NCI-H1092 treated with DMSO at 0.1 percent for 48 hours (cell line): ENCODE measurements at regions not wholly inside any gene's neighbourhood (a gene's known extent, or its start where the extent isn't known, plus 50 kb on each side); places are given as distances from the start of the nearest gene placed in this dataset.

ENCODE experiments used
- DNase-seq: peaks from one replicate; lab custom pipeline; 2025; lab: John Stamatoyannopoulos, UW

DNA sequence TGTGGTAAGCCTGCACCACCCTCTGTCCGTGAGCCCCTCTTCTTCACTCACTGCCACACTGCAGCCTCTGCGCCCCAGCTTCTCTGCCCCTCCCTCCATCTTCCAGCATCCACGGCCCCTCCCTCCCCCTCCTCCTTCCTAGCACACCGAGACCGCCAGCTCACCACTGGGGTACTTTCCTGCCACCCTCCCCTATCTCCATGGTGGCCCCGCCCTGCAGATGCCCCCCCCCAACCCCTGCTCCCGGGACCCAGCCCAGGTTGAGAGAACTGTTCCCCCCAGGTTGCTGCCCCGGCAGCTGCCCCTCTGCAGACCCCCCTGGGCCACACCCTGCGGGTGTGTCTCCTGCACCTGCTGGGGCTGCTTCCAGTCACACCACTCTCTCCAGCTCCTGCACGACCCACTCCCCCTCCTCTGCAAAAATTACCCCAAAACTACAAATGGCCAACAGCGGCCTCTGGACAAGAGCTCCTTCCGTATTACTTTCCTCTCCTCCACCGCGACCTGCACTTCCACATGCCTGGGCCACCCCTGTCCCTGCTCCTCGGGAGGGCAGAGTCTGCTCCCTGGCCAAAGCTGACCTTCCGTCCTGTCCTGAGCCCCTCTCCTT, 209.2 kb upstream of the PPP2R2D start:
- DNase-seq, result no peak

DNA sequence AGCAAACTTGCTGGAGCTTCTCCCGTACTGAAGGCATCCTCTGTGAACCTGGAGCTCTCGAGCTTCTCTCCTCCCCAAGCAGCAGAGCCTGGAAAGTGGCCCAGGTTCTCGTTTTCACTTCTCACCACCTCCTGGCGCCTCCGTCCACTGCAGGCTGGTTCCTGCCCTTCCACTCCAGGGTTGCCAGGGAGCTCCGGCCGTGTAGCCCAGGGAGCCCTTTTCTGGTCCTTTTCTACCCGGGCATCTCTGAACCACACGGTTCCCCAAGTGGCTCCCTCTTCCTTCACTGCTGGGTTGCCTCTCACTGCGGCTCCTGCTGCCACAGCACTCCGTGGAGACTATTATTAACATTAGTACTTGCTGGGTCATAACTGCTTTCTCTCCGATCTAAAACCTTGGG, 208.6 kb upstream of the PPP2R2D start:
- DNase-seq, result no peak

- DNase-seq, result no peak
Observed at GRCh38 chr10:131692686-131693334, 208.0 kb upstream of the PPP2R2D start.

DNA sequence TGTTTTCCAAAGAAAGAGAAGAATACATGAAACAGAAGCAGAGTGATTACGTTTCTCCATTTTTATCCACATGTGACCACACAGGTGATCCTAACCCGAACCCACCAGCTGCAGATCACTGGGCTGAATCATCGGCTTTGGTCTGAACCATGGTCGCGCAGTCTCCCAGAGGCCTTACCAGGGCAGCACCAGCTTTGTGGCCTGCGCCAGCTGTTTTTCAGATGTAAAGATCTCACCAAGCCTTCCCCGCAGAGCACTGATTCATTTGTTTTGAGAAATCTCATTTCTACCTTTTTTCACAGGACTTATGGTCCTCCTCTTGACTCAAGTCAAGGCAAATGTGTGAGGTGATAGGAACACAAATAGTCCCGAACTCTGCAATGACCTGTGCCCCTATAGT, 207.0 kb upstream of the PPP2R2D start:
- DNase-seq, result no peak

DNA sequence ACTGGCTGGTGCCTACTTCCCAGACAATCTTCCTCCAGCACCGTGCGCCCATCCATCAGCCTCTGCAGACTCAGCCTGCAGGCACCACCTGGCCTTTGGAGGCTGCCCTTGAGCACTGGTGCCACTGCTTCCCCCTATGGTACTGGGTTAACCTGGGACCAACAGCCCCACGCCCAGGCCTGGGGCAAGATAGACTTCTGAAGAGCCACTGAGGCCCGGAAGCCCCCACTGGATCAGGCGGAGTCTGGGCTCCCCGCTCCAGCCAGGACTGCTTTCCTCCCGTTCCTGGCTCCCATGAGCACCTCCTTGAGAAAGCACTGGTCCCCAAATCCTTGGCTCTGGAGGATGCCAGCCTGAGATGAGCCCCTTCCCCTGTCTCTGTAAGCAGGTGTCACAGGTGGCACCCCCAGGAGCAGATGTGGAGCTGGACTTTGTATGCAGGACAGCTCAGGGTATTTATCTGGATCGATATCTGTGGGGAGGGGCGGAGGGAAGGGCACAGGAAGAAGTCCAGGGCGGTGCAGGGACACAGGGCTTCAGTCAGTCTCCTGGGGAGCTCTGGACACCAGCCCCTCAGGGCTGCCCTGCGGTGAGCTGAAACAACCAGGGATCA, 206.5 kb upstream of the PPP2R2D start:
- no peak for DNase-seq

GRCh38 chr10:131694781-131695495, 205.9 kb upstream of the PPP2R2D start:
- no peak for DNase-seq

- no peak for DNase-seq
Observed at GRCh38 chr10:131695496-131696165, 205.2 kb upstream of the PPP2R2D start.

DNA sequence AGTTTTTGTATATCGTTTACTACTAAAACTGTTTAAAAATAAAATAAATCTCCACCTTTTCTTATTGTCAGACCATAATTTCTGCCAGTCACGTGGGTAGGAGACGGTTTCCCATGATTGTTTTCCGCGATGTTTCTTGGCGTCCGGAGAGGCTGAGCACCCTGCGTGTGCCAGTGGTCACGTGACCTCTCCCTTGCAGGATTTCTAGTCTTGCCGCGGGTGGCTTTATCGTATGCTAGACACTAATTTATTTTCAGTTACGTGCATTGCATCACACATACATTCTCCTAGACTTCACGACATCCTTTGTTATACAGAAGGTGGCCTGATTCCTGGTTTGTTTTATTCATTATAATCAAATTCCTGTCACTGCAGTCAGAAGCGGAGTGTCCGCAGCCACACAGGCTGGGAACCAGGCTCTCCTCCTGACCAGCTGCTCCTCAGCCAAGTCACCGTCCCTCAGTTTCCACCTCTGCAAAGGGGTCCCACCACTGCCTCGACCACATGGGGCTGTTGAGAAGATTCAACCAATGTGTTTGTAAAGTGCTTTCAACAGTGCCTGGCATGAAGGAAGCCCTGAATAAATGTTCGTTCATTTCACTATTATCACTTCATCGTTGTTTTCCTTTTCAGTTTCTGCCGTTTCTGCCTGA, 203.2 kb upstream of the PPP2R2D start:
- DNase-seq, result no peak

DNA sequence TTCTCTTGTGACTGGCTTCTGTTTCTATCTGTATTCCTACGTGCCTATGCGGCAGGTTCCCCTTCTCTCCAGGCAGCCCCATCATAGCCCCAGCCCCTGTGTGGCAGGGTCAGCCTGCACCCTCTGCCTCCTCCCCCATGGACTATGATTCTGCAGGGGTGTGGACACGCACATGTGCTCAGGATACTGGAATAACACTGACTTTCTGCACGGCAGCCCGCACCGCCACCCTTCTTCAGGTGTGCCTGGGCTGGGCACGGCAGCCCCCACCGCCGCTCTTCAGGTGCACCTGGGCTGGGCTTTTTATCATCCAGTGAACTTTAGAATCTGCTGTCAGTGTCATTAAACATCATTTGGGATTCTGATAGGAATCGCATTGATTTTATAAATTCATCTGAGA, 202.6 kb upstream of the PPP2R2D start:
- no peak for DNase-seq

DNA sequence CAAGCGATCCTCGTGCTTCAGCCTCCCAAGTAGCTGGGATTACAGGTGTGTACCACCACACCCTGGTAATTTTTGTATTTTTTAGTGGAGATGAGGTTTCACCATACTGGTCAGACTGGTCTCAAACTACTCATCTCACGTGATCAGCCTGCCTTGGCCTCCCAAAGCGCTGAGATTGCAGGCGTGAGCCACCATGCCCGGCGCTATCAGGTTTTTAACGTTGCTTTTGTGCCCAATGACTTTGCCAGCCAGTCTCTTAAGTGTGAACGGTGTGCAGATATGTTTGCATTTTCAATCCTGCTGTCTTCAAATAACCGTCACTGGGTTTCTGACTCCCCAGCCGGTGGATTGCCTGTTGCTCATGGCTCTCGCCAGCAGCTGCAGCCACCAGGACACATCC, 201.8 kb upstream of the PPP2R2D start:
- no peak for DNase-seq

- DNase-seq, result no peak
Observed at GRCh38 chr10:131700032-131700431, 200.8 kb upstream of the PPP2R2D start.

GRCh38 chr10:131700506-131700905, 200.3 kb upstream of the PPP2R2D start:
- no peak for DNase-seq

GRCh38 chr10:131701131-131701947, 199.5 kb upstream of the PPP2R2D start:
- no peak for DNase-seq

DNA sequence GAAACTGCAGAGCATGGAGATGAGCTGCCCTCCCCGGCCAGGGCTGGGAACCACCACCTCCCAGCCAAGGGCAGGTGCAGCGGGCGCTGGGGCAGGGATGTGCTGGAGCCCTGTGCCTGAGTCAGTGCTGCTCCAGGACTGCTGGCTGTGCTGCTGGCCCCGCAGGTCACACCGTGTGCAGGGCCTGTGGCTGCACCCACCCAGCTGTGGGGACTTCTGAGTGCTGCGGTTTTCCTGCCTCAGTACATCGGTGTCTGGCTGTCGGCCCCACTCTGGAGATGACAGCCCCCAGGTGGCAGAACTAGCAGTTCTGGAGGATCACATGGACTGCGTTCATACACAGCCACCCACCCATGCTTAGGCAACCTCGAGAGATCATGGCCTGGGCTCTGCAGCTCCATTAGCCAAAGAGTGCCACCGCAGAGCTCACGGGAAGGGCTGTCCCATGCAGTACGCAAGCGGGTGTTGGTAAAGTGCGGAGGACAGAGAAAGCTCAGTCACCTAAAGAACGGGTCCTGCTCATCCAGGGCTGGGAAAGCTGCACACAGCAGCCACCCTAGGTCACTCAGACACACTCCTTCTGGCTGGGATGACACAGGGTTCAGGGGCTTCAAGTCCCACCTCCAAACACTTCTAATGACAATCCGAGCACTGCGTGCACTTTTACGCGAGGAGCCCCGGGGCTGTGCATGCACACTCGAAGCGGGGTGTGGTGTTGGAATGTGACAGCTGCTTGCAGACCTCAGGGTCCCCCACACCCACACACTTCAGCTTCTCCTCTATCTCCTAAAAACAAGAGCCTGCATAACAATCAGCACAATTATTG, 198.1 kb upstream of the PPP2R2D start:
- no peak for DNase-seq

GRCh38 chr10:131703541-131703940, 197.3 kb upstream of the PPP2R2D start:
- no peak for DNase-seq

DNA sequence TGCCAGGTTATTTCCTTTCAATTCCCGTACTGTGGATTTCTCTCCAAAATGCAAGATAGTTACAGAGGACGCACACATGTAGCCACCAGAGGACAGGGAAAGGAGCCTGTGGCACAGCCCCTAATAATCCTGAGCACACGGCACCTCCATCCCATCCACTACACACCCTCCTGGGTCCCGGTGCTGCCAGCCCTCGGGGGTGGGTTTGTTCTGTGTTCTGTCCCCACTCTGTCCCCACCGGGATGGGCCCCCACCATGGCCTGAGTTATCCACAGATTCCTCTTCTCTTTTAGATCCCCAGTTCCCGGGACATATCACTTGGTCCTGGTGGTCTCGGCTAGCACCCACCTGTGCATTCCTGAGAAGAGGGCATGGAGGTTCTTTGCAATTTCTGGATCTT, 196.9 kb upstream of the PPP2R2D start:
- DNase-seq, result no peak

DNA sequence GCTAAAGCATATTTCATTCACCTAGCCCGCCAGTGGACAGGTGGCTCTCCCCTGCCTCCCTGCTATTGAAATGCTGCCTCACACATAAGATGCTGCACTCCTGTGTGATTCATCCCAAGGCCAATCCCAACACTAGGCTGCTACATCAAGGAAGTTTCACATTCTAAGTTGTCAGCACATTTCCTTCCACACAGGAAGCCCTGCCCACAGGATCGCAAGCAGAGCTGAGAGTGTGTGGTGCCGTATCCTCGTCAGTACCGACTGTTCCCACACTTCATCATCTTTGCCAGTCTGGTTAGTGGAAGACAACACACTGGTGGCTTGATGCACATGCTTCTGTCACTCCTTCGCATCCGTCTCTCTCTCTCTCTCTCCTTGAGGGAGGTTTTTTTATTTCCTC, 194.3 kb upstream of the PPP2R2D start:
- no peak for DNase-seq

DNA sequence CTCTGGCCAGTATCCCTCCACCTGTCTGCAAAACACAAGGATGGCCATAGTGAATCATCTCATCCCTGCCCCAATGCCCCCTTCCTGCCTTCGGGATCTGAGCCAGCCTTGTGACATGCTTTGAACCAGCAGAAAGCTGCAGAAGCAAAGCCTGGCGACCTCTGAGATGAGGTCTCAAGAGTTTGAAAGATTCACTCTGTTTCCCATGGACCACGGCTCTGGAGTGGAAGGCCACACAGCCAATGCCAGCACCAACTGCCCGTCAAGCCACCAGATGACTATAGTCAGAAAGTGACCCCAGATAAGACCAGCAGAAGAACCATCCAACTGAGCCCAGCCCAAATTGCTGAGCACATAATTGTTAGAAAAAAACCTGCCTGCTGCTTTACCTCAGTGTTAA, 193.9 kb upstream of the PPP2R2D start:
- no peak for DNase-seq

DNA sequence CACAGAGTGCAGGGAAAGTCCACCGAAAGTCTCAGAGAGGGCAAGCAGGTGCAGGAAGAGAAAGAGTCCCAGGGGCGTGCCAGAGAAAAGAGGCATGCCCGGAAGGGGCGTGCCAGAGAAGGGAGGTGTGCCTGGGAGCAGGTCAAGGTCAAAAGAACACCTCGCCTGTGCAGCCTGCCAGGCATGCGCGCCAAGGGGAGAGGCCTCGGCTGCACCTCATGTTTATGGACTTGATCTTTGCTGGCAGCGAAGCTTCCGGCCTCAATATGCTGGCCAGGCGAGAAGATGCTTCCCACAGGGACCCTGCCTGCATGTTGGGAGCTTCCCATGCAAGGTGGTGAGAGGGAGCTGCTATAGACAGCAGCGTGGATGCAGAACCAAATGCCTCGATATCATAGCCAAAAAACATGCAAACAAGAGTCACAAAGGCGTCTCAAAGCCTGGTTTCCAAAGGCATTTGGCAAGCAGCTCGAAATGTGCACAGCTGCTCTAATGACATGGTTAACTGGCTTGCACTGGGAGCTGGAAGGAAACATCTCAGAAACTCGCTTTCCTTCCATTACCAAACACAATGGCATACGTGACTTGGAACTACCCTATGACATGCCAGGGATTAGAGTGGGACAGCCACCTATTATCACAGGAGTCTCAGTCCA, 192.5 kb upstream of the PPP2R2D start:
- DNase-seq, result no peak
